Thyroid gland (tissue), 4 donors: ENCODE measurements at regions not wholly inside any gene's neighbourhood (a gene's known extent, or its start where the extent isn't known, plus 50 kb on each side); places are given as distances from the start of the nearest gene placed in this dataset.

ENCODE experiments used
- POLR2A ChIP-seq, 2 donors: fragments of 450-650 bp; IDR thresholded peaks; one replicate each; pipeline ENCODE4 v1.6.1; 2017; ENCODE audit warnings: antibody characterized with exemption in 2 of 2, mild to moderate bottlenecking in 2 of 2, moderate library complexity in 1 of 2
- TF ChIP-seq, protein P1 (sequence below), 6 experiments: fragments of 200-600 bp in 3 of 6; fragments of 450-650 bp in 3 of 6; sonication (generic) in 3 of 6; IDR thresholded peaks; one replicate each; pipeline ENCODE4 v1.5.1; 2016 to 2019; ENCODE audit warnings: antibody characterized with exemption in 6 of 6, mild to moderate bottlenecking in 2 of 6, inconsistent platforms in 1 of 6, moderate library complexity in 1 of 6

DNA sequence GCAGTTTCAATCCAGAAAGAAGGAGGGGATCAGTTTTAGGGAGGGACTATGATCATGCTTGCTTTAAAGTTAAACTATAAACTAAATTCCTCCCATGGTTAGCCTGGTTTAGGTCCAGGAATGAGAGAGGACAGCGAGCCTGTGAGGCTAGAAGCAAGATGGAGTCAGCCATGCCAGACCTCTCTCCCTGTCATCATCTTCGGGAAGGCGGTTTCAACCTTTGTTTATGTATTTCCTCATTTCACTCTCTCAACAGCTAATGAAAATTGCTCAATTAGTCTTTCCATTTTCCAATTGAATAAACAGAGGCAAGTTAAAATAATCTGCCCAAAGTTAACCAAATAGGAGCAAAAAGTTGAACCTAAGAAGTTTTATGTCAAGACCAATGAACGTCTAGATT lies 201.5 kb downstream of the KCNJ2 start:
- TF ChIP-seq, protein P1, sequence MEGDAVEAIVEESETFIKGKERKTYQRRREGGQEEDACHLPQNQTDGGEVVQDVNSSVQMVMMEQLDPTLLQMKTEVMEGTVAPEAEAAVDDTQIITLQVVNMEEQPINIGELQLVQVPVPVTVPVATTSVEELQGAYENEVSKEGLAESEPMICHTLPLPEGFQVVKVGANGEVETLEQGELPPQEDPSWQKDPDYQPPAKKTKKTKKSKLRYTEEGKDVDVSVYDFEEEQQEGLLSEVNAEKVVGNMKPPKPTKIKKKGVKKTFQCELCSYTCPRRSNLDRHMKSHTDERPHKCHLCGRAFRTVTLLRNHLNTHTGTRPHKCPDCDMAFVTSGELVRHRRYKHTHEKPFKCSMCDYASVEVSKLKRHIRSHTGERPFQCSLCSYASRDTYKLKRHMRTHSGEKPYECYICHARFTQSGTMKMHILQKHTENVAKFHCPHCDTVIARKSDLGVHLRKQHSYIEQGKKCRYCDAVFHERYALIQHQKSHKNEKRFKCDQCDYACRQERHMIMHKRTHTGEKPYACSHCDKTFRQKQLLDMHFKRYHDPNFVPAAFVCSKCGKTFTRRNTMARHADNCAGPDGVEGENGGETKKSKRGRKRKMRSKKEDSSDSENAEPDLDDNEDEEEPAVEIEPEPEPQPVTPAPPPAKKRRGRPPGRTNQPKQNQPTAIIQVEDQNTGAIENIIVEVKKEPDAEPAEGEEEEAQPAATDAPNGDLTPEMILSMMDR (IDR thresholded peaks at IDR 0.05) = no peak
- no peak for TF ChIP-seq POLR2A (IDR thresholded peaks at IDR 0.05)
